Mesenchymal stem cell (in vitro differentiated cells and primary cell): ENCODE measurements at regions not wholly inside any gene's neighbourhood (a gene's known extent, or its start where the extent isn't known, plus 50 kb on each side); places are given as distances from the start of the nearest gene placed in this dataset.
"Not testable (repeated sequence)": the region's sequence is repeated elsewhere in the genome, so short reads cannot be mapped to it uniquely, and the experiment has no call there.

Source experiments
- DNase-seq: peaks from one replicate; pipeline ENCODE4 v3.0.0-alpha.2; 2013
- H2AFZ ChIP-seq: one replicate; pipeline ENCODE4 v1.6.1; 2013; ENCODE audit warnings: low read depth, mild to moderate bottlenecking, control low read depth, inconsistent platforms, low read length, moderate library complexity
- H2AK5ac ChIP-seq: 2 replicates; pipeline ENCODE4 v1.6.1; 2013; ENCODE audit warnings: low read length, moderate library complexity, mild to moderate bottlenecking, inconsistent platforms; ENCODE audit not compliant: severe bottlenecking
- H2BK120ac ChIP-seq: one replicate; pipeline ENCODE4 v1.6.1; 2013; ENCODE audit warnings: low read depth, mild to moderate bottlenecking, inconsistent platforms, low read length, moderate library complexity
- H2BK12ac ChIP-seq, 2 experiments: one replicate each; pipeline ENCODE4 v1.6.1; 2013; ENCODE audit warnings: inconsistent platforms in 2 of 2, low read length in 2 of 2, mild to moderate bottlenecking in 2 of 2, moderate library complexity in 2 of 2, control low read depth in 1 of 2
- H2BK15ac ChIP-seq: one replicate; pipeline ENCODE4 v1.6.1; 2013; ENCODE audit warnings: mild to moderate bottlenecking, low read depth, inconsistent platforms; ENCODE audit not compliant: poor library complexity, severe bottlenecking
- H2BK5ac ChIP-seq: 2 replicates; pipeline ENCODE4 v1.6.1; 2013; ENCODE audit warnings: low read depth, mild to moderate bottlenecking, low read length, control low read depth, inconsistent platforms; ENCODE audit not compliant: poor library complexity, severe bottlenecking
- H3K14ac ChIP-seq, 2 experiments: one replicate each; pipeline ENCODE4 v1.6.1; 2013; ENCODE audit warnings: inconsistent platforms in 2 of 2, low read length in 2 of 2, control low read depth in 1 of 2, mild to moderate bottlenecking in 1 of 2, moderate library complexity in 1 of 2
- H3K18ac ChIP-seq, 2 experiments: one replicate each; pipeline ENCODE4 v1.6.1; 2013; ENCODE audit warnings: inconsistent platforms in 2 of 2, low read length in 2 of 2, control low read depth in 1 of 2, low read depth in 1 of 2, mild to moderate bottlenecking in 1 of 2
- H3K23ac ChIP-seq, 2 experiments: one replicate each; pipeline ENCODE4 v1.6.1; 2013; ENCODE audit warnings: inconsistent platforms in 2 of 2, low read length in 2 of 2, mild to moderate bottlenecking in 2 of 2, moderate library complexity in 2 of 2, control low read depth in 1 of 2
- H3K27ac ChIP-seq: 2 replicates; pipeline ENCODE4 v1.5.1; 2013; ENCODE audit warnings: mild to moderate bottlenecking, moderate library complexity, low read length, control low read depth, inconsistent platforms; ENCODE audit not compliant: poor library complexity, severe bottlenecking
- H3K27me3 ChIP-seq, 2 experiments: 2 replicates each; pipeline versions ENCODE4 v1.6.1 to v1.7.0; 2013; ENCODE audit warnings: low read length in 2 of 2, mild to moderate bottlenecking in 2 of 2, moderate library complexity in 2 of 2, control low read depth in 1 of 2, inconsistent platforms in 1 of 2; ENCODE audit not compliant: control insufficient read depth in 1 of 2, insufficient read depth in 1 of 2
- H3K36me3 ChIP-seq, 2 experiments: 2 replicates each; pipeline versions ENCODE4 v1.6.1 to v1.7.0; 2013; ENCODE audit warnings: low read length in 2 of 2, control low read depth in 1 of 2, inconsistent platforms in 1 of 2, low read depth in 1 of 2, mild to moderate bottlenecking in 1 of 2; ENCODE audit not compliant: insufficient read depth in 2 of 2, control insufficient read depth in 1 of 2
- H3K4ac ChIP-seq, 2 experiments: one replicate each; pipeline ENCODE4 v1.6.1; 2013; ENCODE audit warnings: inconsistent platforms in 2 of 2, low read length in 2 of 2, mild to moderate bottlenecking in 2 of 2, moderate library complexity in 2 of 2, control low read depth in 1 of 2, low read depth in 1 of 2
- H3K4me1 ChIP-seq: 2 replicates; pipeline ENCODE4 v1.6.1; 2013; ENCODE audit warnings: low read depth, low read length, control low read depth; ENCODE audit not compliant: control insufficient read depth, insufficient read depth
- H3K4me2 ChIP-seq: 2 replicates; pipeline ENCODE4 v1.6.1; 2013; ENCODE audit warnings: low read length, mild to moderate bottlenecking, inconsistent platforms; ENCODE audit not compliant: poor library complexity, severe bottlenecking
- H3K4me3 ChIP-seq, 2 experiments: 2 replicates each; pipeline versions ENCODE4 v1.5.1 to v1.7.0; 2013; ENCODE audit warnings: low read length in 2 of 2, mild to moderate bottlenecking in 2 of 2, control low read depth in 1 of 2, low read depth in 1 of 2; ENCODE audit not compliant: insufficient read depth in 1 of 2
- H3K79me1 ChIP-seq: replicated peaks from 2 replicates; pipeline ENCODE4 v1.6.1; 2013; ENCODE audit warnings: mild to moderate bottlenecking, control low read depth, low read length, inconsistent platforms; ENCODE audit not compliant: poor library complexity, severe bottlenecking
- H3K9ac ChIP-seq: 2 replicates; pipeline ENCODE4 v1.7.0; 2013; ENCODE audit warnings: mild to moderate bottlenecking, low read length, moderate library complexity
- H3K9me3 ChIP-seq: 2 replicates; pipeline ENCODE4 v1.7.0; 2013; ENCODE audit warnings: mild to moderate bottlenecking, low read length; ENCODE audit not compliant: control insufficient read depth
- H4K8ac ChIP-seq: one replicate; pipeline ENCODE4 v1.6.1; 2013; ENCODE audit warnings: inconsistent platforms, mild to moderate bottlenecking, low read length, moderate library complexity
- H4K91ac ChIP-seq: one replicate; pipeline ENCODE4 v1.6.1; 2013; ENCODE audit warnings: mild to moderate bottlenecking, low read length, inconsistent platforms
- WGBS: methylation state at CpG from one replicate; pipeline ENCODE4 v1.1.7; 2013; ENCODE audit warnings: mixed read lengths; 5-methylcytosine and 5-hydroxymethylcytosine counted together

GRCh38 chr2:149855859-149856258 lies 268.3 kb upstream of the MMADHC start:
- not testable (repeated sequence) for H3K14ac ChIP-seq, H2AFZ ChIP-seq, H3K18ac ChIP-seq, H3K4me1 ChIP-seq, H3K4me2 ChIP-seq, H3K9me3 ChIP-seq, H2BK5ac ChIP-seq, H4K91ac ChIP-seq, H3K79me1 ChIP-seq, H2BK120ac ChIP-seq, H2BK15ac ChIP-seq, H4K8ac ChIP-seq, H3K23ac ChIP-seq, H3K9ac ChIP-seq, DNase-seq, H3K4ac ChIP-seq, H3K4me3 ChIP-seq, H3K27ac ChIP-seq, H3K36me3 ChIP-seq, H2BK12ac ChIP-seq, H2AK5ac ChIP-seq, H3K27me3 ChIP-seq
- no CpG with 5 or more reads among the region's 5 CpGs for WGBS

GRCh38 chr2:149849591-149849990 lies 262.0 kb upstream of the MMADHC start:
- Histone ChIP-seq H3K23ac (no peak overlapping the region), H4K8ac (no peak overlapping the region)
- WGBS, result no CpG with 5 or more reads among the region's 1 CpG

GRCh38 chr2:149849136-149849535 lies 261.6 kb upstream of the MMADHC start:
- no peak overlapping the region for H2BK12ac ChIP-seq

More at GRCh38 chr2:149849591-149849990, 262.0 kb upstream of the MMADHC start:
- Histone ChIP-seq H3K4me2 (no peak overlapping the region), H3K9ac (no peak overlapping the region), H3K4me3 (no peak overlapping the region), H4K91ac (no peak overlapping the region), H3K4ac (no peak overlapping the region), H2BK5ac (no peak overlapping the region), H2BK12ac (no peak overlapping the region), H3K9me3 (no peaks in the 10 kb centered on the region), H3K14ac (no peak overlapping the region), H3K36me3 (no peaks in the 10 kb centered on the region), H2AFZ (no peak overlapping the region), H2BK120ac (no peak overlapping the region), H3K4me1 (no peaks in the 10 kb centered on the region), H3K27me3 (no peaks in the 10 kb centered on the region), H3K27ac (no peak overlapping the region), H3K79me1 (no peaks in the 10 kb centered on the region), H2BK15ac (no peak overlapping the region), H2AK5ac (no peak overlapping the region), H3K18ac (no peak overlapping the region)
- DNase-seq, result no peak

GRCh38 chr2:149841396-149841795 lies 253.8 kb upstream of the MMADHC start:
- no peak overlapping the region for H2BK120ac ChIP-seq
- H4K8ac ChIP-seq, result no peak overlapping the region
- H3K23ac ChIP-seq, result no peak overlapping the region
- no peaks in the 10 kb centered on the region for H3K27me3 ChIP-seq
- 80% methylated on average over 1 of the region's 1 CpG for WGBS
- H2AFZ ChIP-seq, result no peak overlapping the region
- no peak overlapping the region for H2AK5ac ChIP-seq
- DNase-seq, result no peak
- H2BK5ac ChIP-seq, result no peak overlapping the region
- H3K4me3 ChIP-seq, result no peak overlapping the region
- H3K79me1 ChIP-seq, result no peaks in the 10 kb centered on the region
- no peaks in the 10 kb centered on the region for H3K9me3 ChIP-seq
- H3K4ac ChIP-seq, result no peak overlapping the region
- no peaks in the 10 kb centered on the region for H3K36me3 ChIP-seq
- H2BK15ac ChIP-seq, result no peak overlapping the region
- no peak overlapping the region for H3K9ac ChIP-seq
- no peaks in the 10 kb centered on the region for H3K4me1 ChIP-seq
- no peak overlapping the region for H4K91ac ChIP-seq
- H3K4me2 ChIP-seq, result no peak overlapping the region
- no peak overlapping the region for H3K27ac ChIP-seq
- H2BK12ac ChIP-seq, result no peak overlapping the region
- H3K14ac ChIP-seq, result no peak overlapping the region
- no peak overlapping the region for H3K18ac ChIP-seq

More at GRCh38 chr2:149849136-149849535, 261.6 kb upstream of the MMADHC start:
- Histone ChIP-seq H2AFZ (no peak overlapping the region), H3K79me1 (no peaks in the 10 kb centered on the region), H3K9ac (no peak overlapping the region), H3K4ac (no peak overlapping the region), H2BK15ac (no peak overlapping the region), H4K8ac (no peak overlapping the region), H3K27ac (no peak overlapping the region), H4K91ac (no peak overlapping the region), H3K23ac (no peak overlapping the region), H3K36me3 (no peaks in the 10 kb centered on the region), H3K27me3 (no peaks in the 10 kb centered on the region), H3K4me2 (no peak overlapping the region), H3K18ac (no peak overlapping the region), H2AK5ac (no peak overlapping the region), H3K14ac (no peak overlapping the region), H3K4me3 (no peak overlapping the region), H2BK120ac (no peak overlapping the region), H2BK5ac (no peak overlapping the region), H3K9me3 (no peaks in the 10 kb centered on the region), H3K4me1 (no peaks in the 10 kb centered on the region)
- 83% methylated on average over 2 of the region's 2 CpGs for WGBS
- DNase-seq, result no peak
